Anterior cingulate cortex (tissue), 58 donors: ENCODE measurements at regions not wholly inside any gene's neighbourhood (a gene's known extent, or its start where the extent isn't known, plus 50 kb on each side); places are given as distances from the start of the nearest gene placed in this dataset.
"Not testable (repeated sequence)": the region's sequence is repeated elsewhere in the genome, so short reads cannot be mapped to it uniquely, and the experiment has no call there.

Source experiments
- DNase-seq, 58 donors: peaks; one replicate each; lab custom pipeline; 2025; lab: John Stamatoyannopoulos, UW

DNA sequence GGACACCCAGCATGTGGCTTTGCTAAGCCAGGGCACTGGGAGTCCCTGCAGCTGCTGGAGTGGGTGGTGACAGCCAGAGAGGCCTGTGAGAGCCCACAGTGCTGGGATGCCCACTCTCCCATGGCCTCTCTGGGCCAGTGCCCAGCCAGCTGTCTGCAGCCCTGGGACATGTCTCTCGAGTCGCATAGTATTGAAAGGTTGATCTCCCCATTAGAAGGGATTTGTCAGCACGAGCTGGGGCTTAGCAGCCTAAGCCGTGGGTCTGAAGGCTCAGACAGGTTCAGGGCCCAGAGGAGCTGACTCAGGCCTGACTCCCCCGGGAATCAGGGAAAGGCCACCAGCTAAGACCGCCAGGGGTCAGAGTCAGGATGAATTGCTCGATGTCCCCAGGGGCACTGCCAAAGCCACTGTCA is 53.5 kb downstream of the FOXD2 start:
- no peak for DNase-seq

DNA sequence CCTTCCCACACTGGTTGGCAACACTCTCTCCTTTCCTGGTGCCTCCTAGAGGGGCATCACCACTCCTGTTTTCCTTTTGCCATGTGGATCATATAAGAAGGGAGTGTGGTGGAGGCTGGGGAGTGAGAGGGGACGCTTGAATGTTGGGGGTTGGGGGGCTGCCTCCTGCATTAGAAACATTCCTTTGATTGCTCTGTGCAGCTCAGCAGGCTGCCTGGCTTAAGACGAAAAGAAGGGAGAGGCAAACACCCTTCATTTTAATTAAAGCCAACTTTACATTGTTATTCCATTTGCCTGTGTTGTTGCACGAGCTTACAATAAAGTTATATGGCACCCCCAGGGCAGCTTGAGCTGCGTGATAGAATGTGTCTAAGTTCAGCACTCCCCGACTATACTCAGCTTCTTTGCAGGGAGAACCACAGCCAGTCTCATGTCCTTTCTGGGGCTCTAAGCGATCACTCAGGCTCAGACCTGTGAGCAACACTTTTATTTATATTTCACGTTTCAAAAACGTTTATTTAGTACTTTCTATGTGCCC is 57.4 kb downstream of the FOXD2 start:
- DNase-seq: no peak

DNA sequence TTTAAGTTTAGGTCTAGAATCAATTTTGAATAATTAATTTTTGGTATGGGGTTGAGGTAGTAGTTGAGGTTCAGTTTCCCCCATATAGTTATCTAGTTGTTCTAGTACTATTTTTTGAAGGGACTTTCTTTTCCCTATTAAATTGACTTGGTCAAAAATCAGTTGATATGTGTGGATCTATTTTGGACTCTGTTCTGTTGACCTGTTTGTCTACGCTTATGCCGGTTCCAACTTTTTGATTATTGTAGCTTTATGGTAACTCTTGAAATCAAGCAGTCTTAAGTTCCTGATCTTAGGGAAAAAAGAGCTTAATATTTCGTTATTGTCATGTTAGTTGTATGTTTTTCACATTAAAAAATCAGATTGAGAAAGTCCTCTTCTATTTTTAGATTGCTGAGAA is 60.7 kb downstream of the FOXD2 start:
- DNase-seq: no peak

DNA sequence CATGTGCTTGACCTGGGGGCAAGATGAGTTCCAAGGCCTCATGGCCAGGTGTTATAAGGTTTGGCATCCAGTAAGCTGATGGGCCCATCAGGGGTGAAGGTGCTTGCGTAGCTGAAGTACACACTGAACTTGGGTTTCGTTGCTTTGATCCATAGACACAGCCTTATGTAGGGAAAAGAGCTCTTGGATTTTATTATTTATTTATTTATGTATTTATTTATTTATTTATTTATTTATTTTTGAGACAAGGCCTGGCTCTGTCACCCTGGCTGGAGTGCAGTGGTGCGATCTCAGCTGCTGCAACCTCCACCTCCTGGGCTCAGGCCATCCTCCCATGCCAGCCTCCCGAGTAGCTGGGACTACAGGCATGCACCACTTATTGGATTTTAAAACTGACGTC is 63.2 kb downstream of the FOXD2 start:
- no peak for DNase-seq

DNA sequence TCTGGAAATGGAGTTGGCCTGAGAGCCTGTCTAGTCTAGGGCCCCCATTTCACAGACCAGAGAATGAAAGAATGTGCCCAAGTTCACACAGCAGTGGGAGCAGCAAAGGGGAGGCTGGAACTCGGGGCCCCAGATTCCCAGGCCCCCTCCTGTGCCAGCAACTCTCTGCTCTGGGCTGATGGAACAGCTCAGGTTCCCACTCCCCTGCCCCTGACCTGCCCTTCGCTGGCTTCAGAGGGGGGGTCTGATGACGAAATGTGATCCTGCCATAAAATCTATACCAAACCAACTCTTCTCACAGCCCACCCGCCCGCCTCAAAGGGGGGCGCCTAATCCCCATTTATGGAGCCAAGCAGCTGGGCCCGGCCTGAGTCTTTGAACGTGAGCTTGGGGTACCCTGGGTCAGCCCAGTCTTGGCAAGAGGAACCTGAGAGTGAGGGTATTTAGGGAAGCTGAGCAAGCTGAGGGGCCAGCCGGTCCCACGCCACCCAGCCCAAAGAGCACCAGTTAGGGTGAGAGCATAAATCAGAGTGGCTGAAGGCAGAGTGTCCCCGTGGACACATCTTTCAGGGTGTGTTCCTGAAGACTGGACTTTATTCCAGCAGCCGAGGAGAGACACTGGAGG is 65.0 kb downstream of the FOXD2 start:
- no peak for DNase-seq

DNA sequence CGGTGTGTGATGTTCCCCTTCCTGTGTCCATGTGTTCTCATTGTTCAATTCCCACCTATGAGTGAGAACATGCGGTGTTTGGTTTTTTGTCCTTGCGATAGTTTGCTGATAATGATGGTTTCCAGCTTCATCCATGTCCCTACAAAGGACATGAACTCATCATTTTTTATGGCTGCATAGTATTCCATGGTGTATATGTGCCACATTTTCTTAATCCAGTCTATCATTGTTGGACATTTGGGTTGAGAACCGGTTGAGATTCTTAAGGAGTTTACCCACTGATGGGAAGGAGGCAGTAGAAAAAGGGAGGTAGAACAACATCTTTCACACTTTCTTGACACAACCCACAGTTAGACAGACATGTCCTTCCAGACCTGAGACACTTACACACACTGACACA is 67.0 kb downstream of the FOXD2 start:
- DNase-seq: not testable (repeated sequence)

DNA sequence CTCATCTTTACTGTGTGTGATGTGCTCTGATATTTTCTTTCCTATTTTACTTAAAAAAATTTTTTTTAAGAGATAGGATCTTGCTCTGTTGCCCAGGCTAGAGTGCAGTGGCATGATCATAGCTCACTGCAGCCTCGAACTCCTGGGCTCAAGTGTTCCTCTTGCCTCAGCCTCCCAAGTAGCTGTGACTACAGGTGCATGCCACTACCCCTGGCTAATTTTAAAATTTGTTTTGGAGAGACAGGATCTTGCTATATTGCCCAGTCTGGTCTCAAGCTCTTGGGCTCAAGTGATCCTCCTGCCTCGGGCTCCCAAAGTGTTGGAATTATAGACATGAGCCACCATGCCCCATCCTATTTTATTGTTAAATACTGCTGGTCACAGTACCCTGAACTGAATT is 67.4 kb downstream of the FOXD2 start:
- DNase-seq: no peak

DNA sequence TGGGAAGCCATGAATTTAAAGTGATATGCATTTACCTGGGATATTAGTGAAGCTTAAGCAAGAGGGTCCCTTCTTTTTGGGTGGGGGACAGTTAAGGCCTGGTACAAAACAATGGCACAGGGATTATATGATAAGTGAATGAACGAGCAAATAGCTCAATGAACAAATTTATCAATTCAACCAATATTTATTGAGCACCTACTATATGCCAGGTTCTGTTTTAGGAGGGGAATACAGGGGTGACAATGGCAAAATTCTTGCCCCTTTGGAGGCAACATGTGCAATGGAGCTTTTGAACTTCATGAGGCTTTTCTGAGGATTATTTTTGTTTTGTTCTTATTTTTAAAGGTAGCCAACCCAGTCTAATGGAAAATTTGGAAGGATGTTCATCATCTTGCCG is 68.2 kb downstream of the FOXD2 start:
- DNase-seq: no peak

DNA sequence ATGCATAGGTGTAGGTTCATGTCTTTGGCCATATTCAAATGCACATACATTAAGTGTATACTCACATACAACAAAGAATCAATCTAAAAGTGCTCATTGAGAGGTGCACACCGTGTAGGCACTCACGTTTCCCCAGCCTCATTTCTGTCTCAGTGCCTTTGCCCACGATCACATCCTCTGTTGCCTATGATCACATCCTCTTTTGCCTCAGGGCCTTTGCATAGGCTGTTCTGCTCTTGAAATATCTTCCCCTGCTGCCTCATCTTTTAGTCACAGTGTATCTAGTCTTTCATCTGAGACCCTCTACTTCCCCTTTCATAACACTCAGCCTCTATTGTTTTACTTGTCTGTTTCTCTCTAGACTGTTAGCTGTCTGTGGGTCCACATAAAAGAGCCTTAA is 69.3 kb downstream of the FOXD2 start:
- DNase-seq: no peak

DNA sequence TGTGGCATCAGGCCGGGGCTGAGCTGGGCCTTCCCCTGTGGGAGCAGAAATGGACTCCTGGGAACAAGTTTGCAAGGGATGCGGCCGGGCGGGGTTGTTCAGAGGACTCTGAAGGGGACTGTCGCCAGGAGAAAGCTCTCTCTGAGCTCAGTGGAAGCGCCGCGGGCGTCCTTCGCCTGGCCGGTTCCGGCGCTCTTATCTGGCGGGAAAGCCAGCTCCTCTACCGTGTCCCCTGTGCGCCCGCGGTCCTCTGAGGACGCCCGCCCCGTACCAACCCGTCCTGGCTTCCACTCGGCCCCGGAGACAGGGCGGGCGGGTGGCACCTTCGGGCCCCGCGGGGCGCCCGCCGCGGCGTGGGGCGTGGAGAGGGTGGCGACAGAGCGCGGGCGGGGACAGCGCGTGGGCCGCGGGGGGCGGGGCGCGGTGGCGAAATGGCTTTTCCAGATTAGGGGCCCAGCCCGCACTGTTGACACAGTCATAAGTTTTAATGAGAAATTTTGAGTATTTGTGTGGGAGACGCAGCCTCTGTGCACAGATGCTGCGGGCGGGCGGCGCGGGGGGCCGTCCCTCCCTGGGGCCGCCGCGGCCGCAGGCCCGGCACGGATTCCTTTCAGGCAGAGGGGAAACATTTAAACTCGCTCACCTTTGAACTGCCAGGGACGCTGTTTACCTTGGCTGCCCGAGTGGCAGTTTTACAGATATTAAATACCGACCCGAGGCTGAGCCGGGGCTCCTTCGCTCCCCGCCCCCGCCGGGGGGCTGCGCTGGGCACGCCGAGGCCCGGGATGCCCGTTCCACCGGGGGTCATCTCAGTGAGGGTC is 70.2 kb downstream of the FOXD2 start:
- DNase-seq: peak in 3 of 58 donors; percentile 2 to 9 (median 6)

DNA sequence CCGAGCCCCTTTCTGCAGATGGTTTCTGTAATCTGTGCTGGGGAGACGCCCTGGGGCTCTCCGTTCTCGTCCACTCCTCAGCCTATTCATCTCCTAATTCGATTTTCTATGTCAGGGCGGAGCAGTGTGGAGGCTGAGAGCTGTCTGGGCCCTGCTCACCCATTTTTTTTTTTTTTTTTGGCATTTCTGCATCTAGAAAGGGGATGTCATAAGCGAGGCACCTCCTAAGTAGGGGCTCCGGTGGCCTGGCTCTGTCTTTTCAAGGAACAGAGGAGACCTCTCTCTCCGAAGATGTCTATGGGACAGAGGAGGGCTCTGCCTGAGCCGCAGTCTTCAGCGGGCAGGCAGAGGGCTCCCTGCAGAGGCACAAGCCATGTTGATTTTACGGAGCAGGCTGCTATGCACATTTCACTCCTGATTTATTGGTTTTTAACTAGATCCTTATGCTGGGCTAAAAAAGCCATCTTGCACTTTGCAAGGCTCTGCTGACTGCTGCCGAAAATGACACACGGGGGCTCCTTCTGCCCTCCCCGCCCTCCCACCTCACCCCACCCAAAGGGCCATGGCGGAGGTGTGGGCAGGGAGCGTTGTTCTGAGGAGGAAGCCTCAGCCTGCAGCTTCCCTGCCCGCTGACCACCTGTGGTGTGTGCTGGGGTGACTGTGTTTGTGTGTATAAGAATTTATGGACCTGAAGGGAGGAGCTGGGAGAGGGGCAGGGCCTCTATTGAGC is 71.0 kb downstream of the FOXD2 start:
- no peak for DNase-seq

DNA sequence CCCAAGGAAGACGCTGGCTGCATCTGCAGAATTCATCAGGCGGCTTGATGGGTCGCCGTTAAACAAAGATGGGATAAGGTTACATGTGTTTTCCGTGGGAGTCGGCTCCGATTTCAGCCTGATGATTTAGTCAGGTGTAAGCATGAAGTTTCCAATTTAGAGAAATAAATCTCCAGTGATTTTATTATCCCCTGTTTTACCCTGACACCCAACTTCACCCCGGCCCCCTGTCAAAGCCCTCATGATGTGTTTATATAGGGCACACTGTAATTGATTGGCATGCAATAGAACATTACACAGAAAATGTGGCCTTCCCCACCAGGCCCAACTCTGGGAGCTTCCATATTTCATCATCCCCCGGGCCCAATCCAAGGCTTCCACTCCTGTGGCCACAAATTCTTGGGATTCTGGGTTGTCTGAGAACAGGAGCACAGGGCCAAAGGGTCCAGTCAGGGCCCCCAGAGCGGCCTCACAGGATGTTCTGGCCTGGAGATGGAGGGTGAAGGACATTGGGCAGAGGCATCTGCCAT is 72.5 kb downstream of the FOXD2 start:
- DNase-seq: no peak

DNA sequence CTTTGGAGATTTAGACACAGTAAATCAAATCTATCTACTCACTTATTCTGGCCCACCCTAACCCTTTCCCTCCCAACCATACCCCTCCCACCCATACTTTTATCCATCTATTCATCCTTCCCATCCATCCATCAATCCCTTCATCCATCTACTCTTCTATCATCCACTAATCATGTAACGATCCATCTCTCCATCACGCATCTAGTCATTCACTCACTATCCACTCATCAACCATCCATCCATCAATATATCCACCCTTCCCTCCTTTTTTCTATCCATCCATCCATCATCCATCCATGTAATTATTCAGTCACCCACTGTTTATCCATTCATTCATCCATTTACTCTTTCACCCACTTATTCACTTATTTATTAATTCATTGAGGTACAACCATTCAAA is 74.0 kb downstream of the FOXD2 start:
- DNase-seq: no peak

DNA sequence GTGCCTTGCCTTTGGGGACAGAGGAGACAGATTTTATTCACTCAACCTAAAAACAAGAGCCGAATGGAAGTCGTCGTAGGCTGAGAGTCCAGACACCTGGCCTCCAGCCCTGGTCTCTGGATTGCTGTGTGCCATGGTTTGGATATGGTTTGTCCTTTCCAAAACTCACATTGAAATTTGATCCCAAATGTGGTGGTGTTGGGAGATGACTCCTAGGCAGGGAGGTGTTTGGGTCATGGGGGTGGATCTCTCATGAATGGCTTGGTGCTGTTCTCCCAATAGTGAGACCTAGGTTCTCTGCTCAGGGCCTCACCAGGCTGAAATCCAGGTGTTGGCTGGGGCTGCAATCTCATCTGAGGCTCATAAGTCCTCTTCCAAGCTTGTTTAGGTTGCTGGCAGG is 75.5 kb downstream of the FOXD2 start:
- DNase-seq: no peak

DNA sequence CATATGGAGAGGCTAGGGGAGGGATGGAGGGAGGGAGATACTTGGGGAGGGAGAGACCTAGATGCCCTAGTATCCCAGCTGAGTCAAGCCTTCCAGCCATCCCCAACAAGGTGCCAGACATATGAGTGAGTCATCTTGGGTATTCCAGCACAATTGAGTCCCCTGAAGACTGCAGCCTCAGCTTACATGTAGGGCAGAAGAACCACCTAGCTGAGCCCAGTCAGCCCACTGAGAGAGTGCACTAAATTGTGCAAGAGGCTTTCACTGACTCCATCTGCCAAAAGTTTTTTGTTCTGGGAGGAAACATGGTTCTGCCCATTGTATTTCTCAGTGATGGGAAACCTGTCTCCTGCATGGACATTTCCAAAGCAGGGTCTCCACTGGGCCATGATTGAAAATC is 76.4 kb downstream of the FOXD2 start:
- DNase-seq: no peak

DNA sequence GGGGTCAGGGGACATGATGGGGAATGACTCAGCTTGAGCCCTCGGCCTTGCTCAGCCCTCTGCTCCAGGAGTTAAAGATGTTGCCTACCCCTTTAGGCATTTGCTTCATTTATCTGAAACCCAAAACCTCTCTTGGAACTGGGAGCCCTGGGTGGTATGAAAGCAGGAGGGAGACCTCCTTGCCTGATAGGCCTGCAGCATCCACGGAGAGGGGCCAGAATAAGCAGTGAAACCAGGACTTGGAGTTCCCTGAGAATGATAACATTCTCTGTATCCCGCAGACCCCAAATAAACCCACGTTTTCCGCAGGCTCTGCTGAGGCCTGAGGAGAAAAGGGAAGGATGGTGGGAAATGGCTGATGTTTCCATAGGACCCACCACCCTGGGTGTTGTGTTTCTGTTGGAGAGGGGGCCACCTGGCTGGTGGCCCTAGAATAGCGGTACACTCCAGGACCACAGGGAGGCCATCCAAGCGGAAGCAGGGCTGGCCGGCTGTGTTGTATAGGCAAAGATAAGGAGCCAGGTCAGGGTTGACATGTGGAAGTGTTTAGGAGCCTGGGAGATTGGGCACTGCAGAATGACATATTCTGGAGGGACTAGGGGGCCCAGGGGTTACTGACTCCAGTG is 77.4 kb downstream of the FOXD2 start:
- no peak for DNase-seq

DNA sequence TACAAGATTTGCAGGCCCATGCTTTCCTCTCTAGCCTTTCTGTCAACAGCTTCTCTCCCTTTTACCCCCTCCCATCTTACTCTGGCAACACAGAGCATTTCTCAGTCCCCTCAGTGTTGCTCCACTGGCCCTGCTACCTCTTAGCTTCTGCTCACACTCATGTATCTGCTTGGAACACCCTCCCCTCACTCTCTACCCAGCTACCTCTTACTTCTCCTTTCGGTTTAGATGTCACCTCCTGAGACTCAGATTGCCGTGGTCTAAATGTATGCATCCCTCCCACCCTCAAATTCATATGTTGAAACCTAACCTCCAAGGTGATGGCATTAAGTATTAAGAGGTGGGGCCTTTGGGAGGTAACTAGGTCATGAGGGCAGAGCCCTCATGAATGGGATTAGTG is 80.1 kb downstream of the FOXD2 start:
- DNase-seq: no peak

DNA sequence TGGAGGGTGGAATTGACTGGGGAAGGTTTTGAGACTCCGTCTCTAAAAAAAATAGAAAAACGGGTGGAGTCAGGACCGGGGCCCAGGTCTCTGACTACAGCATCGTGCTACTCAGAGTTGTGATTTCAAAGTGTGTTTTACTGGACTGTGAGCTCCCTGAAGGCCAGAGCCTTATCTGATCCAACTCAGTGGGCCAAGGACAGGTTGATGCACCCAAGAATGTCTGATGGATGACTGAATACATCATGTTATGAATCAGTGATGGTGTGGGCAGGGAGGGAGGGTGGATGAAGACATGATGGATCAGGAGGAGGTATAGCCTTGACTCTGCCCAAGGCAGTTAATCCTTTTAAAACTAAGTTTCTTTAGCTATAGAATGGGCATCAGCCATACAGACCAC is 81.6 kb downstream of the FOXD2 start:
- DNase-seq: no peak

DNA sequence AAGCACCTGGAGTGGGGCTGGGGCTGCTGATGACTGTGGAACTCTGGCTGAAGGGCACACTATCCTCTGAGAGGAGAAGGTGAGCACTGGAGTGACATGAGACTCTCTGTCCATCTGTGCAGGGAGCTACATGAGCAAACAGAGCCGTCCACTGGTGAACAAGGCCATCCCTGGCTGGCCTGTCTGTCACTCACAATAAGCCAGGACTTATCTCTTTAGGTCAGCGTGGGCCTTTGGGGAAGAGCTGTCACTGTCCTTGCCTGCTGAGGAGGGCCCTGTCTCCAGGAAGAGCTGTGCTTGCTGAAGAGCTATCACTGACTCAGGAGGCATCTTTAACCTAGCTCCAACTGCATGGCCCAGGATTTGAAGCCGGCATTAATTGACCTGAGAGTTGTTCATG is 82.1 kb downstream of the FOXD2 start:
- no peak for DNase-seq

DNA sequence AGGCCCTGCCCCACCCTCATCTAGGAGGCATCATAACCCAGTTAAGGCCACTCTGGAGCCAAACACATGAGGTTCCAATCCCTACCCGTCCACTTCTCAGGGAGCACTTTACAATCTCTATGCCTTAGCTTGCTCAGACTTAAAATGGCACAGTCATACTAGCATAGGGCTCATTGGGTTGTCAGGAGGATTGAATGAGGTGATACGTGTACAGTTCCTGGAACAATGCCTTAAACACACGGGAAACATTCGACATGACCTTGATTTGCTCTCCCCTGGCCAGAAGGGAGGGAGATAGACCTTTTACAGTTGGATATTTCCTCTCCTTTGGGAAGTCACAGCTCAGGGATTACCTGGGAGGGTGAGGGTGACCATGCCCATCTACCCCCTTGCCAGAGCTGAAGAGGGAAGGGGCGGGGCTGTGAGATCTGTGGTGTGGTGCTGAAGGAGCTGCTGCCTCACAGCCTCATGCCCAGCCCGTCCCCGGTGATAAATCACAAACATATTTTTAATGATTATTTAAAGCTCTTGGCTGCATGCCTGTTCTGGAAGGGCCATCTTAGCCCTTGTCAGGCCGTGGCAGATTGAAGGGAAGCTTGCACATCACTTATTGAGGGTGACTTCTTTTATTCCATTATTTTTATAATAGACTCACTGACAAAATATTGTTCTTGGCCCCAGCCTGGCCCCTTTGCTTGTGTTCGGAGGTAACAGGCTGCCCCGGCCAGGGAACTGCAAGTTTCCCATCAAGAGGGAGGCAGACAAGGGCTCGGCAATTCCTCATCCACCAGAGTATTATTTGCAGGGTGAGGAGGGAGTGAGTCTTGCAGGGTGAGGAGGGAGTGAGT is 83.4 kb downstream of the FOXD2 start:
- no peak for DNase-seq
